Erythroblast (primary cell): ENCODE measurements at regions not wholly inside any gene's neighbourhood (a gene's known extent, or its start where the extent isn't known, plus 50 kb on each side); places are given as distances from the start of the nearest gene placed in this dataset.

ENCODE experiments used
- GATA1 ChIP-seq: IDR thresholded peaks from 2 replicates; pipeline ENCODE4 v1.6.1; 2011; ENCODE audit warnings: low read depth, mild to moderate bottlenecking, control low read depth, low read length, moderate library complexity
- POLR2A ChIP-seq: IDR thresholded peaks from 2 replicates; pipeline ENCODE4 v1.6.1; 2011; ENCODE audit warnings: mild to moderate bottlenecking, low read length

DNA sequence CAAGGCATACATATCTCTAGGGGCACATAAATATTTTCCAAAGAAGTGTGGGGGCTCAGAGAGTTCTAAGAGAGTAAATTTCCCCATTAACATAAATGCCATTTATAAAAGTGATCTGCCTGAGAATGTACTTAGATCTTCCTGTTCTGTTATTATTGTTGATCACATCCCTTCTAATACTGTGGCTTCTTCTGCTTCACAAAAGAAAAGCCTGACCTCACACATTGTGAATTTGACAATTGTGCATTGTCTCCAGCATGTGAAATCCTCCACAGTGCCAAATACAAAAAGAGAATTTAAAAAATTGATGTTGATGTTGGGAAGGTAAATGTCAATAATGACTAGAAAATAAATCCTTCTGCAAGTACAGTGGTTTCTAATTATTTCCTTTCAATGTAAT, 330.5 kb upstream of the LRIG3 start:
- TF ChIP-seq POLR2A (no peak), GATA1 (no peak)
